C4-2B (cell line): ENCODE measurements at regions not wholly inside any gene's neighbourhood (a gene's known extent, or its start where the extent isn't known, plus 50 kb on each side); places are given as distances from the start of the nearest gene placed in this dataset.

Experiments
- CTCF ChIP-seq: fragments of 450-650 bp; conservative IDR thresholded peaks from 2 replicates; pipeline ENCODE4 v1.5.1; 2017; ENCODE audit warnings: mild to moderate bottlenecking
- ZFX ChIP-seq: fragments of 450-650 bp; IDR thresholded peaks from 2 replicates; pipeline ENCODE4 v1.6.1; 2017

DNA sequence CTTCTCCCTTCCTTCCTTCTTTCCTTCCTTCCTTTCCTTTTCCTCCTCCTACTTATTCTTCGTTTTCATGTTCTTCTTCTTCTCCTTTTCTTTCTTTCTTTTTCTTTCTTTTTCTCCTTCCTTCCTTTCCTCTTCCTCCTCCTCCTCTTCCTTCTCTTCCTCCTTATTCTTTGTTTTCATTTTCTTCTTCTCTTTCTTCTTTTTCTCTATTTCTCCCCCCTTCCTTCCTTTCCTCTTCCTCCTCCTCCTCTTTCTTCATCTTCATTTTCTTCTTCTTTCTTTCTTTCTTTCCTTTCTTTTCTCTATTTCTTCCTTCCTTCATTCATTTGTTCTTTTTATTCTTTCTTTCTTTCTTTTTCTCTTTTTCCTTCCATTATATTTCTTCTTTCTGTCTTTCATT is 671.6 kb downstream of the IQCM start:
- TF ChIP-seq CTCF (no peak), ZFX (no peak)
